Breast epithelium (tissue), 3 donors: ENCODE measurements at regions not wholly inside any gene's neighbourhood (a gene's known extent, or its start where the extent isn't known, plus 50 kb on each side); places are given as distances from the start of the nearest gene placed in this dataset.

Source experiments
- POLR2A ChIP-seq: fragments of 450-650 bp; IDR thresholded peaks from one replicate; pipeline ENCODE4 v1.6.1; 2016; ENCODE audit warnings: antibody characterized with exemption, mild to moderate bottlenecking, moderate library complexity
- POLR2AphosphoS5 ChIP-seq, 3 donors: sonication (generic); formaldehyde crosslinking; IDR thresholded peaks; one replicate each; pipeline ENCODE4 v1.6.1; 2017; ENCODE audit warnings: antibody characterized with exemption in 3 of 3
- TF ChIP-seq, protein P1 (sequence below), 3 donors: fragments of 450-650 bp; IDR thresholded peaks; one replicate each; pipeline ENCODE4 v1.5.1; 2016 to 2017; ENCODE audit warnings: antibody characterized with exemption in 3 of 3, mild to moderate bottlenecking in 3 of 3, moderate library complexity in 3 of 3

DNA sequence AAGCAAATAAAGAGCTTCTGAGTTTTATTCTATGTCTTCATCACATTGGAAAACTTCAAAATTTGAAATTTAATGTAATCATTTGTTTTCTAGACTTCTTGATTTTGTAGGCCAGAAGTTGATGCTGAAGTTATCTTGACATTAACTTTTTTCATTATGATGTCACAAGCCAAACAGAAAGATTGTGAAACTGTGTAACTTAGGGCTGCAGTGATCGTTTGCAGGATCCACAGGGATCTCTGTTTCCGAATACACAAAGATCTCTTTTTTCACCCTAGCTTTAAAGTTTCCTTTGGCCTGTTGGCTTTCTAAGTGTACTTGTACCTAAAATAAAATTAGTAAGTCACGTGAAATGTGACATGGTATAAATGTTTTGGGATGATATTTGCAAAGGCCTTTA, 594.9 kb upstream of the CDH2 start:
- TF ChIP-seq, protein P1, sequence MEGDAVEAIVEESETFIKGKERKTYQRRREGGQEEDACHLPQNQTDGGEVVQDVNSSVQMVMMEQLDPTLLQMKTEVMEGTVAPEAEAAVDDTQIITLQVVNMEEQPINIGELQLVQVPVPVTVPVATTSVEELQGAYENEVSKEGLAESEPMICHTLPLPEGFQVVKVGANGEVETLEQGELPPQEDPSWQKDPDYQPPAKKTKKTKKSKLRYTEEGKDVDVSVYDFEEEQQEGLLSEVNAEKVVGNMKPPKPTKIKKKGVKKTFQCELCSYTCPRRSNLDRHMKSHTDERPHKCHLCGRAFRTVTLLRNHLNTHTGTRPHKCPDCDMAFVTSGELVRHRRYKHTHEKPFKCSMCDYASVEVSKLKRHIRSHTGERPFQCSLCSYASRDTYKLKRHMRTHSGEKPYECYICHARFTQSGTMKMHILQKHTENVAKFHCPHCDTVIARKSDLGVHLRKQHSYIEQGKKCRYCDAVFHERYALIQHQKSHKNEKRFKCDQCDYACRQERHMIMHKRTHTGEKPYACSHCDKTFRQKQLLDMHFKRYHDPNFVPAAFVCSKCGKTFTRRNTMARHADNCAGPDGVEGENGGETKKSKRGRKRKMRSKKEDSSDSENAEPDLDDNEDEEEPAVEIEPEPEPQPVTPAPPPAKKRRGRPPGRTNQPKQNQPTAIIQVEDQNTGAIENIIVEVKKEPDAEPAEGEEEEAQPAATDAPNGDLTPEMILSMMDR (IDR thresholded peaks at IDR 0.05), result no peak
- no peak for TF ChIP-seq POLR2AphosphoS5 (IDR thresholded peaks at IDR 0.05)
- TF ChIP-seq POLR2A, result no peak
